Uterus (tissue), 3 donors: ENCODE measurements at regions not wholly inside any gene's neighbourhood (a gene's known extent, or its start where the extent isn't known, plus 50 kb on each side); places are given as distances from the start of the nearest gene placed in this dataset.

ENCODE experiments used
- DNase-seq, 2 donors: peaks; one replicate each; pipeline ENCODE4 v3.0.0-alpha.2; 2019 to 2020
- H3K27ac ChIP-seq, 2 donors: fragments of 200-600 bp; sonication (generic); 1 replicate in 1 of 2; 2 replicates in 1 of 2; pipeline ENCODE4 v1.5.1; 2016 to 2018
- H3K27me3 ChIP-seq, 2 donors: fragments of 200-600 bp; sonication (generic); one replicate each; pipeline ENCODE4 v1.5.1; 2018 to 2019; ENCODE audit warnings: control low read depth in 1 of 2
- H3K36me3 ChIP-seq, 2 donors: fragments of 200-600 bp; sonication (generic); one replicate each; pipeline ENCODE4 v1.5.1; 2019; ENCODE audit warnings: control low read depth in 1 of 2
- H3K4me1 ChIP-seq, 2 donors: fragments of 200-600 bp; sonication (generic); one replicate each; pipeline ENCODE4 v1.5.1; 2018 to 2019; ENCODE audit warnings: control low read depth in 1 of 2
- H3K4me3 ChIP-seq, 2 donors: fragments of 200-600 bp; sonication (generic); 1 replicate in 1 of 2; 2 replicates in 1 of 2; pipeline ENCODE4 v1.5.1; 2018 to 2019; ENCODE audit warnings: mild to moderate bottlenecking in 1 of 2
- H3K9me3 ChIP-seq, 2 donors: fragments of 200-600 bp; sonication (generic); one replicate each; pipeline ENCODE4 v1.5.1; 2019; ENCODE audit warnings: control low read depth in 1 of 2
- POLR2A ChIP-seq, 2 donors: fragments of 450-650 bp; IDR thresholded peaks; one replicate each; pipeline ENCODE4 v1.6.1; 2016; ENCODE audit warnings: antibody characterized with exemption in 2 of 2, mild to moderate bottlenecking in 1 of 2, moderate library complexity in 1 of 2
- intact Hi-C: fragments of 100-400 bp; cut with DNase I; formaldehyde crosslinking; loops from one replicate; pipeline ENCODE4 v1.15.1; 2023; ENCODE audit warnings: low total_unique reads
- TF ChIP-seq, protein P1 (sequence below), 4 experiments: fragments of 200-600 bp in 2 of 4; fragments of 450-650 bp in 2 of 4; sonication (generic) in 2 of 4; IDR thresholded peaks; one replicate each; pipeline ENCODE4 v1.5.1; 2016 to 2019; ENCODE audit warnings: antibody characterized with exemption in 4 of 4, mild to moderate bottlenecking in 2 of 4, moderate library complexity in 1 of 4
- donor health status: DM: yes; HTN: yes; CAD: no.

DNA sequence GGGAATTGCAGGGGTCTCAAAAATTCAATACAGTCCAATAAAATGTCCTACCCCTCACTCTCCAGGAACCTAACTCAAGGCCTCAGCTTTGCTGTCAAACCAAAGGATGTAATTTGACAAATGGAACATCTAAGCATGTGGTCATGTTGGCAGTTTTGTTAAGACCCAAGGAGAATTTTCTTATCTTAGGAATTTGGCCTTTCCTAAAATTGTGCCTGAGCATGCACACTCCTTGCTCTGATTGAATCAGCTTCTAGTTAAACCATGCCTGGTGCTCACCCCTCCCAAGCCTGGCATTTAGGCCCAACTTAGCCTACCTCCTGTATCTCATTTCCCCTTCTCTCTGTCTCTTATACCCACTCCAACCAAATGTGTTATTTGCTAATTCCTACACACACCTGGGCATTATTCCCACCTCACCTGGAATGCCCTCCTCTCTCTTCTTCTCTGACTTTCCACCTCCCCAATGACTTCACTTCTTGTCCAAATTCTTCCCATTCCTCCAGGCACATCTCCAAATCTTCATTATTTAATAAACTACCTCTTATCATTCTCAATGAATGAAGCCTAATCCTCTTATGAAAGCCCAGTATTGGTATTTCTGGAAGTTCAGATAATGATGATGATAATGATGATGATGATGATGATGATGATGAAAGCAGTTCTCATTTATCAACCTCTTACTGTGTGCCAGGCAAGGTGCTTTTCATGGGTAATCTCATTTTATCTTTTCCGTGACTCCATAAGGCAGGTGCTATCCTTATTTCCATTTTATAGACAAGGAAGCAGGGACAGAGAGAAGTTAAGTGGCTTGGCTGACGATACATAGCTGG lies 178.0 kb upstream of the IRX6 start:
- no peak for DNase-seq
- Histone ChIP-seq H3K4me1 (no peaks in the 10 kb centered on the region), H3K36me3 (no peaks in the 10 kb centered on the region), H3K27ac (no peak overlapping the region), H3K4me3 (no peak overlapping the region), H3K27me3 (no peaks in the 10 kb centered on the region), H3K9me3 (no peaks in the 10 kb centered on the region)
- TF ChIP-seq, protein P1, sequence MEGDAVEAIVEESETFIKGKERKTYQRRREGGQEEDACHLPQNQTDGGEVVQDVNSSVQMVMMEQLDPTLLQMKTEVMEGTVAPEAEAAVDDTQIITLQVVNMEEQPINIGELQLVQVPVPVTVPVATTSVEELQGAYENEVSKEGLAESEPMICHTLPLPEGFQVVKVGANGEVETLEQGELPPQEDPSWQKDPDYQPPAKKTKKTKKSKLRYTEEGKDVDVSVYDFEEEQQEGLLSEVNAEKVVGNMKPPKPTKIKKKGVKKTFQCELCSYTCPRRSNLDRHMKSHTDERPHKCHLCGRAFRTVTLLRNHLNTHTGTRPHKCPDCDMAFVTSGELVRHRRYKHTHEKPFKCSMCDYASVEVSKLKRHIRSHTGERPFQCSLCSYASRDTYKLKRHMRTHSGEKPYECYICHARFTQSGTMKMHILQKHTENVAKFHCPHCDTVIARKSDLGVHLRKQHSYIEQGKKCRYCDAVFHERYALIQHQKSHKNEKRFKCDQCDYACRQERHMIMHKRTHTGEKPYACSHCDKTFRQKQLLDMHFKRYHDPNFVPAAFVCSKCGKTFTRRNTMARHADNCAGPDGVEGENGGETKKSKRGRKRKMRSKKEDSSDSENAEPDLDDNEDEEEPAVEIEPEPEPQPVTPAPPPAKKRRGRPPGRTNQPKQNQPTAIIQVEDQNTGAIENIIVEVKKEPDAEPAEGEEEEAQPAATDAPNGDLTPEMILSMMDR (IDR thresholded peaks at IDR 0.05) = no peak
- no peak for TF ChIP-seq POLR2A (IDR thresholded peaks at IDR 0.05)
- intact Hi-C loops = no loop called here

DNA sequence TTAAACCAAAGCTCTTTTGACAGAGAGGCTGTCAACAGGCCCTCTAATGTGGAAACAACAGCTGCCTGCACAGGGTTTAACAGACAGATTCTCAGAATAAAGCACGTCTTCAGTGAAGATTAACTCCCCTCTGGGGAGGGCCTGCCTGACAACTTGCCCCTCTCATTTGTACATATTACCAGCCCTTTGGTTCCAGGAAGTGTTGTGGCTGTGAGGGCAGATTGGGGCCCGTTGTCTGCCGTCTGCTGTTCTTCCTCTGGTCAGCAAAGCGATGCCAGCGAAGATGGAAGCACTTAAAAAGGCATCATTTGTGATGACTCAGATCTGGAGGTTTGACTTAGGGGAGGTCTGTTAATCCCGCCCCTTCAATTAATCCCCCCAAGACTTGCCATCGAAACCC lies 177.0 kb upstream of the IRX6 start:
- no peak for DNase-seq
- no peaks in the 10 kb centered on the region for H3K4me1 ChIP-seq
- intact Hi-C loops = no loop called here
- H3K4me3 ChIP-seq = no peak overlapping the region
- H3K27ac ChIP-seq = no peak overlapping the region
- TF ChIP-seq, protein P1 (IDR thresholded peaks at IDR 0.05) = no peak
- no peak for TF ChIP-seq POLR2A (IDR thresholded peaks at IDR 0.05)
- no peaks in the 10 kb centered on the region for H3K9me3 ChIP-seq
- no peaks in the 10 kb centered on the region for H3K36me3 ChIP-seq
- H3K27me3 ChIP-seq = no peaks in the 10 kb centered on the region

DNA sequence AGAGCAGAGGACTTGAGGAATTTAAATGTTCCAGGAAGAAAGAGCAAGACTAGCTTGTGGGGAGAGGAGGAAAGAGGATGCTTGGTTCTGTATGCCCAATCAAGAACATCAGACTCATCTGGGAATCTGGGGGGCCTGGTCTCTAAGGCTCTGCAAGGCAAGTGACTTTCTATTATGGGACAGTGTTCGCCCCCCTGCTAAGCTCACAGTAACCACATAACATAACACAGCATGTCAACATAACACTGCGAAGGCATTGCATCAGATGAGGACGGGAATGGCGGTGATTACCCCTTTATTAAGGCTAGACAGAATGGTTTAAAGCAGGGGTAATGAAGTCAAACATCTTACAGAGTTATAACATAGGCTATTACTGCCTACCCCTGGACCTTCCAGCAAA lies 176.6 kb upstream of the IRX6 start:
- H3K27ac ChIP-seq = no peak overlapping the region
- intact Hi-C loops = no loop called here
- no peak for TF ChIP-seq POLR2A (IDR thresholded peaks at IDR 0.05)
- TF ChIP-seq, protein P1 (IDR thresholded peaks at IDR 0.05) = no peak

DNA sequence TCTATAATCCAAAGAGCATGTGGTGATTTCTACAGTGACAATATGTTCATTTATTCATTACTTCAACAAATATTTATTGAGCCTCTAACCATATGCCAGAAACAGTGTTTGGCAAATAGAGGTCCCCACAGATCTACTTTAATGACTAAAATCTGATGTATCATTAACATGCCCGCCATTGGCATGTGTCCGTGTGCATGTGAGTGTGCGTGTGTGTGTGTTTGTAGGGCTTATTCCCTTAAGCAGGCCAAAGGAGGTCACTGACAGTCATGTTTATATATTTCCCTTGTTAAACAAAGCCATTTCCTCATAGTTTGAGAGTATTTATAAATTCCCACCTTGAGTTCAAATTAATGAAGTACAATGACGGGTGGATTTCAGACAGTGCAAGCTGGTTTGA lies 174.4 kb upstream of the IRX6 start:
- Histone ChIP-seq H3K4me1 (no peaks in the 10 kb centered on the region), H3K9me3 (no peaks in the 10 kb centered on the region), H3K4me3 (no peak overlapping the region), H3K27me3 (no peaks in the 10 kb centered on the region), H3K36me3 (no peaks in the 10 kb centered on the region), H3K27ac (no peak overlapping the region)
- TF ChIP-seq POLR2A (IDR thresholded peaks at IDR 0.05) = no peak
- TF ChIP-seq, protein P1 (IDR thresholded peaks at IDR 0.05) = no peak
- intact Hi-C loops = no loop called here
- no peak for DNase-seq

More for the DNA sequence above, 176.6 kb upstream of the IRX6 start:
- Histone ChIP-seq H3K4me3 (no peak overlapping the region), H3K9me3 (no peaks in the 10 kb centered on the region), H3K36me3 (no peaks in the 10 kb centered on the region), H3K27me3 (no peaks in the 10 kb centered on the region), H3K4me1 (no peaks in the 10 kb centered on the region)
- DNase-seq = no peak

DNA sequence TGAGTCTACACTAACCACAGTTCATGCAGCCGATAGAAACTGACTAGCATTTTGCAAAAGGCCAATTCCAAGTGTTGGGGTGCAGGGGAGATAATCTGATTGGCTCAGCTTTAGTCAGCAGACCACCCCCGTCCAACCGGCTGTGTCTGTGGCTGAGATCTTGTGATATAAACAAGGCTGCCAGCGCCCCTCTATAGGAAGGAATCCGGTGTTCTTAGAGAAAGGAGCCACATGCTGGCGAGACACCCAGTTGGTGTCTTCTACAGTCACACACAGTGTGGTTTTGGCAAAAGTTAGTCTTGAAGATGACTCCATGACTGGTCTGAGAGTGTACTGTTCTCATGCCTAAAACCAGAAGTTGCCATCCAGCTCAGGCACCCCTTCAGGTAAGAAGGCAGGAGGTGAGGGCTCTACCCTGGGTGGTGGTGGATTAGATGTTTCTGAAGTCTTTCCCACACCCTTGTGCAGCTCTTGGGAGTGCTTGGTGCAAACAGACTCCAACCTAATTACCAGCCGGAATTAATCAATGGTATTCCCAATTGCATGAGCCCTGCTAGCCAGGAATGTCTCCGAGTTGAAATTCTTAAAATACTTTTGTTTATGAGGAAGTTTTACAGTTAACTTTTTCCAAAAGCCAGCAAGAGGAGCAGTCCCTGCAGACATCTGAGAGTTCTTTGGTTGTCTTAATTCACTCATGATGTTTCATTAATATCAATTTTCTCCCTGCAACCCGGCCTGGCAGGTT lies 172.3 kb upstream of the IRX6 start:
- H3K4me3 ChIP-seq = no peak overlapping the region
- DNase-seq = no peak
- H3K27ac ChIP-seq = no peak overlapping the region
- H3K9me3 ChIP-seq = no peaks in the 10 kb centered on the region
- no peaks in the 10 kb centered on the region for H3K4me1 ChIP-seq
- no peaks in the 10 kb centered on the region for H3K36me3 ChIP-seq
- intact Hi-C loops = no loop called here
- no peaks in the 10 kb centered on the region for H3K27me3 ChIP-seq
- TF ChIP-seq POLR2A (IDR thresholded peaks at IDR 0.05) = no peak
- TF ChIP-seq, protein P1 (IDR thresholded peaks at IDR 0.05) = no peak
